PC-3 (cell line): ENCODE measurements at regions not wholly inside any gene's neighbourhood (a gene's known extent, or its start where the extent isn't known, plus 50 kb on each side); places are given as distances from the start of the nearest gene placed in this dataset.

Source experiments
- EZH2 ChIP-seq: fragments of 300-600 bp; sonication (generic); IDR thresholded peaks from one replicate; pipeline ENCODE4 v1.6.1; 2017; ENCODE audit warnings: antibody characterized with exemption, mild to moderate bottlenecking, low read length; ENCODE audit not compliant: unreplicated experiment
- EZH2phosphoT487 ChIP-seq: fragments of 300-600 bp; sonication (generic); IDR thresholded peaks from 2 replicates; pipeline ENCODE4 v1.6.1; 2018; ENCODE audit warnings: mild to moderate bottlenecking, antibody characterized with exemption, low read length, borderline replicate concordance
- TF ChIP-seq, protein P1 (sequence below): fragments of 300-600 bp; sonication (generic); conservative IDR thresholded peaks from 2 replicates; pipeline ENCODE4 v1.5.1; 2017; ENCODE audit warnings: antibody characterized with exemption, low read depth, mild to moderate bottlenecking, low read length

GRCh38 chr5:62059960-62060359 is 246.0 kb upstream of the KIF2A start:
- TF ChIP-seq, protein P1, sequence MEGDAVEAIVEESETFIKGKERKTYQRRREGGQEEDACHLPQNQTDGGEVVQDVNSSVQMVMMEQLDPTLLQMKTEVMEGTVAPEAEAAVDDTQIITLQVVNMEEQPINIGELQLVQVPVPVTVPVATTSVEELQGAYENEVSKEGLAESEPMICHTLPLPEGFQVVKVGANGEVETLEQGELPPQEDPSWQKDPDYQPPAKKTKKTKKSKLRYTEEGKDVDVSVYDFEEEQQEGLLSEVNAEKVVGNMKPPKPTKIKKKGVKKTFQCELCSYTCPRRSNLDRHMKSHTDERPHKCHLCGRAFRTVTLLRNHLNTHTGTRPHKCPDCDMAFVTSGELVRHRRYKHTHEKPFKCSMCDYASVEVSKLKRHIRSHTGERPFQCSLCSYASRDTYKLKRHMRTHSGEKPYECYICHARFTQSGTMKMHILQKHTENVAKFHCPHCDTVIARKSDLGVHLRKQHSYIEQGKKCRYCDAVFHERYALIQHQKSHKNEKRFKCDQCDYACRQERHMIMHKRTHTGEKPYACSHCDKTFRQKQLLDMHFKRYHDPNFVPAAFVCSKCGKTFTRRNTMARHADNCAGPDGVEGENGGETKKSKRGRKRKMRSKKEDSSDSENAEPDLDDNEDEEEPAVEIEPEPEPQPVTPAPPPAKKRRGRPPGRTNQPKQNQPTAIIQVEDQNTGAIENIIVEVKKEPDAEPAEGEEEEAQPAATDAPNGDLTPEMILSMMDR: no peak
- no peak for TF ChIP-seq EZH2phosphoT487
- no peak for TF ChIP-seq EZH2
